ENCODE measurements at regions not wholly inside any gene's neighbourhood (a gene's known extent, or its start where the extent isn't known, plus 50 kb on each side); places are given as distances from the start of the nearest gene placed in this dataset.

- no peak for TF ChIP-seq CTCF (conservative IDR thresholded peaks at IDR 0.05)
- no peak for TF ChIP-seq ZFX (IDR thresholded peaks at IDR 0.05)
These were observed 276.3 kb upstream of the MCTP2 start for GRCh38 chr15:93954985-93955571.

Data from C4-2B (cell line).